Esophagus (tissue), 2 donors: ENCODE measurements at regions not wholly inside any gene's neighbourhood (a gene's known extent, or its start where the extent isn't known, plus 50 kb on each side); places are given as distances from the start of the nearest gene placed in this dataset.

Source experiments
- H3K27ac ChIP-seq, 2 donors: one replicate each; pipeline ENCODE4 v1.5.1; 2013; ENCODE audit warnings: low read depth in 2 of 2, mild to moderate bottlenecking in 2 of 2, inconsistent platforms in 1 of 2, low read length in 1 of 2, moderate library complexity in 1 of 2
- H3K27me3 ChIP-seq, 2 donors: one replicate each; pipeline ENCODE4 v1.6.1; 2013; ENCODE audit warnings: low read length in 2 of 2, control low read depth in 1 of 2, mild to moderate bottlenecking in 1 of 2; ENCODE audit not compliant: insufficient read depth in 2 of 2, control insufficient read depth in 1 of 2
- H3K36me3 ChIP-seq, 2 donors: one replicate each; pipeline ENCODE4 v1.6.1; 2013; ENCODE audit warnings: low read length in 1 of 2; ENCODE audit not compliant: control insufficient read depth in 2 of 2, insufficient read depth in 2 of 2
- H3K4me1 ChIP-seq, 2 donors: one replicate each; pipeline ENCODE4 v1.6.1; 2013; ENCODE audit warnings: low read length in 1 of 2; ENCODE audit not compliant: control insufficient read depth in 2 of 2, insufficient read depth in 2 of 2
- H3K4me3 ChIP-seq, 2 donors: one replicate each; pipeline ENCODE4 v1.5.1; 2013; ENCODE audit warnings: low read length in 2 of 2, mild to moderate bottlenecking in 2 of 2, low read depth in 1 of 2, moderate library complexity in 1 of 2
- H3K9me3 ChIP-seq, 2 donors: one replicate each; pipeline ENCODE4 v1.6.1; 2013; ENCODE audit warnings: mild to moderate bottlenecking in 2 of 2, low read depth in 1 of 2, low read length in 1 of 2, moderate library complexity in 1 of 2; ENCODE audit not compliant: control insufficient read depth in 2 of 2, insufficient read depth in 1 of 2
- WGBS, 2 donors: extraction: QIAGEN DNeasy Blood & Tissue Kit; methylation state at CpG; one replicate each; pipeline ENCODE4 v1.1.7; 2013; 5-methylcytosine and 5-hydroxymethylcytosine counted together
- donor health status: healthy with polysubstance abuse.
- donor health status: Bipolar disorder and iron deficiency.

GRCh38 chrX:36804066-36804465 is 204.1 kb upstream of the FAM47C start:
- Histone ChIP-seq H3K27me3 (no peaks in the 10 kb centered on the region), H3K4me3 (no peak overlapping the region), H3K27ac (no peak overlapping the region), H3K36me3 (no peaks in the 10 kb centered on the region), H3K4me1 (no peaks in the 10 kb centered on the region), H3K9me3 (no peaks in the 10 kb centered on the region)
- 43 to 57% methylated on average over 6 of the region's 6 CpGs for WGBS, 2 donors

- no peaks in the 10 kb centered on the region for H3K27me3 ChIP-seq
- H3K9me3 ChIP-seq = no peaks in the 10 kb centered on the region
- WGBS, 2 donors = 80 to 87% methylated on average over 3 of the region's 3 CpGs
- no peaks in the 10 kb centered on the region for H3K36me3 ChIP-seq
- H3K4me1 ChIP-seq = no peaks in the 10 kb centered on the region
- no peak overlapping the region for H3K27ac ChIP-seq
- H3K4me3 ChIP-seq = no peak overlapping the region
Observed at GRCh38 chrX:36844857-36845256, 163.3 kb upstream of the FAM47C start.

- H3K4me3 ChIP-seq = no peak overlapping the region
- no peaks in the 10 kb centered on the region for H3K4me1 ChIP-seq
- WGBS, 2 donors = 55 to 56% methylated on average over 4 of the region's 4 CpGs
- no peak overlapping the region for H3K27ac ChIP-seq
- no peaks in the 10 kb centered on the region for H3K36me3 ChIP-seq
- no peaks in the 10 kb centered on the region for H3K9me3 ChIP-seq
- no peaks in the 10 kb centered on the region for H3K27me3 ChIP-seq
Observed at GRCh38 chrX:36847496-36847895, 160.7 kb upstream of the FAM47C start.

- Histone ChIP-seq H3K36me3 (no peaks in the 10 kb centered on the region), H3K4me3 (no peak overlapping the region), H3K27ac (no peak overlapping the region), H3K27me3 (no peaks in the 10 kb centered on the region), H3K9me3 (no peaks in the 10 kb centered on the region), H3K4me1 (no peaks in the 10 kb centered on the region)
- 51 to 67% methylated on average over 2 of the region's 2 CpGs for WGBS, 2 donors
Observed at GRCh38 chrX:36849407-36849806, 158.8 kb upstream of the FAM47C start.

- Histone ChIP-seq H3K27ac (no peak overlapping the region), H3K27me3 (peaks cover 0 to 2% of the 10 kb centered on the region in 2 donors), H3K36me3 (no peaks in the 10 kb centered on the region), H3K4me1 (no peaks in the 10 kb centered on the region), H3K4me3 (no peak overlapping the region), H3K9me3 (no peaks in the 10 kb centered on the region)
- WGBS, 2 donors = 75 to 92% methylated on average over 3 of the region's 3 CpGs
Observed at GRCh38 chrX:36856849-36857248, 151.3 kb upstream of the FAM47C start.

GRCh38 chrX:36859231-36859630 is 148.9 kb upstream of the FAM47C start:
- no peaks in the 10 kb centered on the region for H3K4me1 ChIP-seq
- WGBS, 2 donors = 68 to 75% methylated on average over 7 of the region's 7 CpGs
- peaks cover 0 to 2% of the 10 kb centered on the region in 2 donors for H3K27me3 ChIP-seq
- no peak overlapping the region for H3K4me3 ChIP-seq
- H3K9me3 ChIP-seq = no peaks in the 10 kb centered on the region
- no peak overlapping the region for H3K27ac ChIP-seq
- no peaks in the 10 kb centered on the region for H3K36me3 ChIP-seq

GRCh38 chrX:36861601-36862000 is 146.6 kb upstream of the FAM47C start:
- Histone ChIP-seq H3K4me1 (no peaks in the 10 kb centered on the region), H3K4me3 (no peak overlapping the region)

GRCh38 chrX:36867143-36867542 is 141.0 kb upstream of the FAM47C start:
- 6 to 17% methylated on average over 3 of the region's 3 CpGs for WGBS, 2 donors
- H3K36me3 ChIP-seq = no peaks in the 10 kb centered on the region
- H3K4me1 ChIP-seq = no peaks in the 10 kb centered on the region
- H3K27me3 ChIP-seq = no peaks in the 10 kb centered on the region
- H3K27ac ChIP-seq = no peak overlapping the region
- H3K9me3 ChIP-seq = no peaks in the 10 kb centered on the region
- no peak overlapping the region for H3K4me3 ChIP-seq

More at GRCh38 chrX:36861601-36862000, 146.6 kb upstream of the FAM47C start:
- H3K36me3 ChIP-seq = no peaks in the 10 kb centered on the region
- H3K9me3 ChIP-seq = no peaks in the 10 kb centered on the region
- H3K27me3 ChIP-seq = peaks cover 0 to 2% of the 10 kb centered on the region in 2 donors
- H3K27ac ChIP-seq = no peak overlapping the region

GRCh38 chrX:36868592-36868991 is 139.6 kb upstream of the FAM47C start:
- Histone ChIP-seq H3K36me3 (no peaks in the 10 kb centered on the region), H3K4me1 (no peaks in the 10 kb centered on the region)
- WGBS, 2 donors = 48 to 53% methylated on average over 3 of the region's 3 CpGs

GRCh38 chrX:36869457-36869856 is 138.7 kb upstream of the FAM47C start:
- Histone ChIP-seq H3K4me1 (no peaks in the 10 kb centered on the region), H3K4me3 (no peak overlapping the region), H3K27ac (no peak overlapping the region), H3K9me3 (no peaks in the 10 kb centered on the region), H3K27me3 (no peaks in the 10 kb centered on the region), H3K36me3 (no peaks in the 10 kb centered on the region)
- WGBS, 2 donors = 54 to 73% methylated on average over 2 of the region's 2 CpGs

More at GRCh38 chrX:36868592-36868991, 139.6 kb upstream of the FAM47C start:
- no peaks in the 10 kb centered on the region for H3K9me3 ChIP-seq
- H3K27me3 ChIP-seq = no peaks in the 10 kb centered on the region
- H3K27ac ChIP-seq = no peak overlapping the region
- no peak overlapping the region for H3K4me3 ChIP-seq
